HG02678 (cell line): ENCODE measurements at regions not wholly inside any gene's neighbourhood (a gene's known extent, or its start where the extent isn't known, plus 50 kb on each side); places are given as distances from the start of the nearest gene placed in this dataset.
"Not testable (repeated sequence)": the region's sequence is repeated elsewhere in the genome, so short reads cannot be mapped to it uniquely, and the experiment has no call there.

ENCODE experiments used
- ATAC-seq: cut with Tn5 transposase; IDR thresholded peaks from one replicate; pipeline ENCODE4 v1.9.1; 2021; ENCODE audit warnings: mild to moderate bottlenecking, moderate library complexity; ENCODE audit not compliant: unreplicated experiment

- no peak for ATAC-seq
Observed at GRCh38 chr13:90846936-90847335, 500.6 kb upstream of the MIR17HG start.

GRCh38 chr13:90853666-90854065, 493.8 kb upstream of the MIR17HG start:
- ATAC-seq, result not testable (repeated sequence)

- ATAC-seq, result no peak
Observed at GRCh38 chr13:90857921-90858320, 489.6 kb upstream of the MIR17HG start.

- no peak for ATAC-seq
Observed at GRCh38 chr13:90866006-90866405, 481.5 kb upstream of the MIR17HG start.

GRCh38 chr13:90867336-90867683, 480.2 kb upstream of the MIR17HG start:
- ATAC-seq, result peak; percentile 87

- no peak for ATAC-seq
Observed at GRCh38 chr13:90868321-90868920, 479.1 kb upstream of the MIR17HG start.

- no peak for ATAC-seq
Observed at GRCh38 chr13:90869580-90869979, 477.9 kb upstream of the MIR17HG start.

GRCh38 chr13:90872491-90873025, 474.9 kb upstream of the MIR17HG start:
- no peak for ATAC-seq

GRCh38 chr13:90880790-90881189, 466.7 kb upstream of the MIR17HG start:
- ATAC-seq, result no peak

GRCh38 chr13:90882551-90882950, 464.9 kb upstream of the MIR17HG start:
- ATAC-seq, result no peak

GRCh38 chr13:90883592-90883991, 463.9 kb upstream of the MIR17HG start:
- ATAC-seq, result no peak

GRCh38 chr13:90884066-90884465, 463.4 kb upstream of the MIR17HG start:
- no peak for ATAC-seq

- no peak for ATAC-seq
Observed at GRCh38 chr13:90889906-90890834, 457.3 kb upstream of the MIR17HG start.

GRCh38 chr13:90891329-90891728, 456.2 kb upstream of the MIR17HG start:
- no peak for ATAC-seq

GRCh38 chr13:90893199-90893598, 454.3 kb upstream of the MIR17HG start:
- ATAC-seq, result not testable (repeated sequence)

GRCh38 chr13:90896002-90896401, 451.5 kb upstream of the MIR17HG start:
- no peak for ATAC-seq

- ATAC-seq, result no peak
Observed at GRCh38 chr13:90898811-90899210, 448.7 kb upstream of the MIR17HG start.

GRCh38 chr13:90899416-90899815, 448.1 kb upstream of the MIR17HG start:
- no peak for ATAC-seq

GRCh38 chr13:90902255-90902654, 445.2 kb upstream of the MIR17HG start:
- ATAC-seq, result no peak

- ATAC-seq, result no peak
Observed at GRCh38 chr13:90906554-90906953, 440.9 kb upstream of the MIR17HG start.

GRCh38 chr13:90908792-90909191, 438.7 kb upstream of the MIR17HG start:
- no peak for ATAC-seq

- ATAC-seq, result no peak
Observed at GRCh38 chr13:90910018-90910639, 437.4 kb upstream of the MIR17HG start.
